Ascending aorta (tissue), 2 donors: ENCODE measurements at regions not wholly inside any gene's neighbourhood (a gene's known extent, or its start where the extent isn't known, plus 50 kb on each side); places are given as distances from the start of the nearest gene placed in this dataset.

ENCODE experiments used
- DNase-seq, 2 donors: peaks; one replicate each; pipeline ENCODE4 v3.0.0-alpha.2; 2019; ENCODE audit warnings: low spot score in 2 of 2
- H3K27ac ChIP-seq, 2 donors: fragments of 200-600 bp; sonication (generic); one replicate each; pipeline ENCODE4 v1.5.1; 2016 to 2017; ENCODE audit warnings: mild to moderate bottlenecking in 1 of 2
- H3K27me3 ChIP-seq: fragments of 200-600 bp; sonication (generic); one replicate; pipeline ENCODE4 v1.5.1; 2017
- H3K36me3 ChIP-seq, 2 donors: fragments of 200-600 bp; sonication (generic); one replicate each; pipeline ENCODE4 v1.5.1; 2016
- H3K4me1 ChIP-seq, 2 donors: fragments of 200-600 bp; sonication (generic); one replicate each; pipeline ENCODE4 v1.5.1; 2016 to 2017; ENCODE audit warnings: mild to moderate bottlenecking in 1 of 2
- H3K4me3 ChIP-seq, 2 donors: fragments of 200-600 bp; sonication (generic); one replicate each; pipeline ENCODE4 v1.5.1; 2016 to 2017; ENCODE audit warnings: mild to moderate bottlenecking in 1 of 2
- H3K9me3 ChIP-seq, 2 donors: fragments of 200-600 bp; sonication (generic); one replicate each; pipeline ENCODE4 v1.5.1; 2016
- intact Hi-C: fragments of 100-400 bp; cut with DNase I; formaldehyde crosslinking; loops from one replicate; pipeline ENCODE4 v1.15.1; 2023
- TF ChIP-seq, protein P1 (sequence below), 3 experiments: fragments of 200-600 bp in 2 of 3; fragments of 450-650 bp in 1 of 3; sonication (generic) in 2 of 3; IDR thresholded peaks; one replicate each; pipeline ENCODE4 v1.5.1; 2016 to 2019; ENCODE audit warnings: antibody characterized with exemption in 3 of 3, mild to moderate bottlenecking in 1 of 3, moderate library complexity in 1 of 3

DNA sequence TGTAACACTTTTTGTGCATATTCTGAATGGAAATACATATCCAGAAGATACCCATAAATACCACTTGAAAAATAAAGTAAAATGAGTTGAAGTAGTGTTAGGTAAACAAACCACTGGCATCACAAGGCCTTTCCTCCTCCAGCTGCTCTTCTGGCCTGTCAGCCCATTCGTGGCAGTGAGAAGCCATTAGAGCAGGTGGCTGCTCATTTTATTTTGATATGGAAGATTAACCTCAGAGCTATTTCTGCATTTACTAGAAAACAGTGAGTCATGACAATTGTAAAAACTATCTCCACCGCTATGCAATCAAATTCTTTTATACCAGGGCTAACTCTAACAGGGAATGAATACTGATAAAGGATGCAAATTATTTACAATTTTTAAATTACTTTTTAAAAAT, 2898.1 kb downstream of the PCDH9 start:
- Histone ChIP-seq H3K9me3 (no peaks in the 10 kb centered on the region), H3K36me3 (no peaks in the 10 kb centered on the region), H3K27ac (no peak overlapping the region), H3K4me3 (no peak overlapping the region), H3K27me3 (no peaks in the 10 kb centered on the region), H3K4me1 (no peaks in the 10 kb centered on the region)
- intact Hi-C loops, result no loop called here
- TF ChIP-seq, protein P1, sequence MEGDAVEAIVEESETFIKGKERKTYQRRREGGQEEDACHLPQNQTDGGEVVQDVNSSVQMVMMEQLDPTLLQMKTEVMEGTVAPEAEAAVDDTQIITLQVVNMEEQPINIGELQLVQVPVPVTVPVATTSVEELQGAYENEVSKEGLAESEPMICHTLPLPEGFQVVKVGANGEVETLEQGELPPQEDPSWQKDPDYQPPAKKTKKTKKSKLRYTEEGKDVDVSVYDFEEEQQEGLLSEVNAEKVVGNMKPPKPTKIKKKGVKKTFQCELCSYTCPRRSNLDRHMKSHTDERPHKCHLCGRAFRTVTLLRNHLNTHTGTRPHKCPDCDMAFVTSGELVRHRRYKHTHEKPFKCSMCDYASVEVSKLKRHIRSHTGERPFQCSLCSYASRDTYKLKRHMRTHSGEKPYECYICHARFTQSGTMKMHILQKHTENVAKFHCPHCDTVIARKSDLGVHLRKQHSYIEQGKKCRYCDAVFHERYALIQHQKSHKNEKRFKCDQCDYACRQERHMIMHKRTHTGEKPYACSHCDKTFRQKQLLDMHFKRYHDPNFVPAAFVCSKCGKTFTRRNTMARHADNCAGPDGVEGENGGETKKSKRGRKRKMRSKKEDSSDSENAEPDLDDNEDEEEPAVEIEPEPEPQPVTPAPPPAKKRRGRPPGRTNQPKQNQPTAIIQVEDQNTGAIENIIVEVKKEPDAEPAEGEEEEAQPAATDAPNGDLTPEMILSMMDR (IDR thresholded peaks at IDR 0.05), result no peak
- DNase-seq, result no peak

- intact Hi-C loops, result no loop called here
- Histone ChIP-seq H3K4me1 (no peaks in the 10 kb centered on the region), H3K36me3 (no peaks in the 10 kb centered on the region), H3K9me3 (no peaks in the 10 kb centered on the region), H3K27me3 (no peaks in the 10 kb centered on the region), H3K4me3 (no peak overlapping the region), H3K27ac (no peak overlapping the region)
- no peak for DNase-seq
- TF ChIP-seq, protein P1 (IDR thresholded peaks at IDR 0.05), result no peak
Measured at GRCh38 chr13:64327505-64328194, 2902.5 kb downstream of the PCDH9 start.

- Histone ChIP-seq H3K27me3 (no peaks in the 10 kb centered on the region), H3K4me3 (no peak overlapping the region), H3K36me3 (no peaks in the 10 kb centered on the region), H3K27ac (no peak overlapping the region), H3K9me3 (no peaks in the 10 kb centered on the region), H3K4me1 (no peaks in the 10 kb centered on the region)
- TF ChIP-seq, protein P1 (IDR thresholded peaks at IDR 0.05), result no peak
- intact Hi-C loops, result no loop called here
- DNase-seq, result no peak
Measured at GRCh38 chr13:64314331-64314730, 2898.7 kb upstream of the PCDH20 start.

DNA sequence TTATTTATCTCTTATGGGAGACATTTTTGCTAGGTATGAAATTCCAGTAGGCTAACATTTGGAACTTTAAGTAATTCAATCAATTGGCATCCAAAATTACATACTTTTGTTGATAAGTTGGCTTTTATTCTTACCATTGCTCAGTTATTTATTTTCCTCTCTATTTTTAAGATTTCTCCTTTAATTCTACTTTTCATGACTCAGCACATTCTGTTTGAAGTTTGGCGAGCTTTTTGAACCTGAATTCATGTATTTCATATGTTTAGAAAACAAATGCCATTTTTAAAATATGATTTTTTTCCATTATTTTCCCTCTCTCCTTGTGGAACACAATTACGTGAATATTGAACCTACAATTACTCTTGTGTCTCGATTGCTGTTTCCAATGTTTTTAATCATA, 2896.3 kb upstream of the PCDH20 start:
- H3K4me3 ChIP-seq, result no peak overlapping the region
- H3K27ac ChIP-seq, result no peak overlapping the region
- no peaks in the 10 kb centered on the region for H3K36me3 ChIP-seq
- no peaks in the 10 kb centered on the region for H3K27me3 ChIP-seq
- TF ChIP-seq, protein P1 (IDR thresholded peaks at IDR 0.05), result no peak
- H3K9me3 ChIP-seq, result no peaks in the 10 kb centered on the region
- DNase-seq, result no peak
- intact Hi-C loops, result no loop called here
- H3K4me1 ChIP-seq, result no peaks in the 10 kb centered on the region

- H3K36me3 ChIP-seq, result no peaks in the 10 kb centered on the region
- H3K4me1 ChIP-seq, result no peaks in the 10 kb centered on the region
- no peaks in the 10 kb centered on the region for H3K27me3 ChIP-seq
- no peak for DNase-seq
- TF ChIP-seq, protein P1 (IDR thresholded peaks at IDR 0.05), result no peak
- no peaks in the 10 kb centered on the region for H3K9me3 ChIP-seq
- no peak overlapping the region for H3K4me3 ChIP-seq
- H3K27ac ChIP-seq, result no peak overlapping the region
- intact Hi-C loops, result no loop called here
Measured at GRCh38 chr13:64311112-64311511, 2895.5 kb upstream of the PCDH20 start.

GRCh38 chr13:64305246-64305645, 2889.6 kb upstream of the PCDH20 start:
- H3K36me3 ChIP-seq, result no peaks in the 10 kb centered on the region
- H3K4me1 ChIP-seq, result no peaks in the 10 kb centered on the region
- no peaks in the 10 kb centered on the region for H3K9me3 ChIP-seq
- TF ChIP-seq, protein P1 (IDR thresholded peaks at IDR 0.05), result no peak
- no peak overlapping the region for H3K27ac ChIP-seq
- no peak for DNase-seq
- H3K4me3 ChIP-seq, result no peak overlapping the region
- H3K27me3 ChIP-seq, result no peaks in the 10 kb centered on the region
- intact Hi-C loops, result no loop called here
